Tibial nerve (tissue), 4 donors: ENCODE measurements at regions not wholly inside any gene's neighbourhood (a gene's known extent, or its start where the extent isn't known, plus 50 kb on each side); places are given as distances from the start of the nearest gene placed in this dataset.

Source experiments
- DNase-seq, 2 donors: peaks; one replicate each; pipeline ENCODE4 v3.0.0-alpha.2; 2019; ENCODE audit warnings: low spot score in 2 of 2
- H3K27ac ChIP-seq, 4 donors: fragments of 200-600 bp; sonication (generic) in 3 of 4; one replicate each; pipeline ENCODE4 v1.5.1; 2017 to 2019; ENCODE audit warnings: mild to moderate bottlenecking in 1 of 4
- H3K27me3 ChIP-seq, 2 donors: fragments of 200-600 bp; sonication (generic) in 1 of 2; one replicate each; pipeline versions ENCODE4 v1.5.1 to v1.6.0; 2017 to 2019
- H3K36me3 ChIP-seq, 3 donors: fragments of 200-600 bp; sonication (generic); one replicate each; pipeline ENCODE4 v1.5.1; 2018 to 2019
- H3K4me1 ChIP-seq, 4 donors: fragments of 200-600 bp; sonication (generic) in 3 of 4; one replicate each; pipeline ENCODE4 v1.5.1; 2017 to 2019
- H3K4me3 ChIP-seq, 4 donors: fragments of 200-600 bp; sonication (generic) in 3 of 4; one replicate each; pipeline ENCODE4 v1.5.1; 2017 to 2019; ENCODE audit warnings: mild to moderate bottlenecking in 1 of 4, moderate library complexity in 1 of 4
- H3K9me3 ChIP-seq, 4 donors: fragments of 200-600 bp; sonication (generic) in 3 of 4; one replicate each; pipeline ENCODE4 v1.5.1; 2017 to 2019
- EP300 ChIP-seq, 2 donors: sonication (generic); formaldehyde crosslinking; IDR thresholded peaks; one replicate each; pipeline ENCODE4 v1.6.1; 2017; ENCODE audit warnings: antibody characterized with exemption in 2 of 2, mild to moderate bottlenecking in 1 of 2
- POLR2A ChIP-seq, 2 donors: fragments of 450-650 bp; IDR thresholded peaks; one replicate each; pipeline ENCODE4 v1.6.1; 2017; ENCODE audit warnings: antibody characterized with exemption in 2 of 2, mild to moderate bottlenecking in 2 of 2, moderate library complexity in 2 of 2
- WGBS, 2 donors: methylation state at CpG; one replicate each; pipeline ENCODE4 v1.1.5; 2018; 5-methylcytosine and 5-hydroxymethylcytosine counted together
- TF ChIP-seq, protein P1 (sequence below), 5 experiments: fragments of 200-600 bp in 3 of 5; fragments of 450-650 bp in 2 of 5; sonication (generic) in 3 of 5; IDR thresholded peaks; one replicate each; pipeline ENCODE4 v1.5.1; 2016 to 2019; ENCODE audit warnings: antibody characterized with exemption in 5 of 5, mild to moderate bottlenecking in 3 of 5, moderate library complexity in 2 of 5

DNA sequence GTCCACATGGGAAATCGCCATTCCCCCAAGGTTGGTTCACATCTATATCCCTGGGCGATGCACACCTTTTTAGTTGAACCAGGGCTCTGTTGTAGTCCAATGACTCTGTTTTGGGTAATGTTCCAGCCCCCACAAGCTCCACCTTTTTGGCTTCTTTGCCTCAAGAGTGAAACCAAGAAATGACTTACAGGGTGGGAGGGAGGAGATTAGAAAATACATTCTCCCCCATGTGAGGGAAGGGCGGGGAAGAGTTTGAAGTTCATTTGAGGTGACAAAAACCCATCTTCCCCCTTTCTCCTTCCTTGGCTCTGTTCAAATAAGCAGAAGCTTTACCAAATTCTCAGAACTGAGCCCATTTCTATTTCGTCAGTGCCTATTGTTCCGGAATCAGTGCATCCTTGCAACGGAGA is 82.8 kb downstream of the GATA3 start:
- no peak overlapping the region for H3K27ac ChIP-seq
- H3K4me1 ChIP-seq: no peaks in the 10 kb centered on the region
- DNase-seq: no peak
- no peaks in the 10 kb centered on the region for H3K9me3 ChIP-seq
- no peaks in the 10 kb centered on the region for H3K36me3 ChIP-seq
- no peak overlapping the region for H3K4me3 ChIP-seq
- WGBS, 2 donors: 85 to 95% methylated on average over 6 of the region's 6 CpGs
- H3K27me3 ChIP-seq: no peaks in the 10 kb centered on the region
- TF ChIP-seq POLR2A (IDR thresholded peaks at IDR 0.05): no peak
- TF ChIP-seq, protein P1, sequence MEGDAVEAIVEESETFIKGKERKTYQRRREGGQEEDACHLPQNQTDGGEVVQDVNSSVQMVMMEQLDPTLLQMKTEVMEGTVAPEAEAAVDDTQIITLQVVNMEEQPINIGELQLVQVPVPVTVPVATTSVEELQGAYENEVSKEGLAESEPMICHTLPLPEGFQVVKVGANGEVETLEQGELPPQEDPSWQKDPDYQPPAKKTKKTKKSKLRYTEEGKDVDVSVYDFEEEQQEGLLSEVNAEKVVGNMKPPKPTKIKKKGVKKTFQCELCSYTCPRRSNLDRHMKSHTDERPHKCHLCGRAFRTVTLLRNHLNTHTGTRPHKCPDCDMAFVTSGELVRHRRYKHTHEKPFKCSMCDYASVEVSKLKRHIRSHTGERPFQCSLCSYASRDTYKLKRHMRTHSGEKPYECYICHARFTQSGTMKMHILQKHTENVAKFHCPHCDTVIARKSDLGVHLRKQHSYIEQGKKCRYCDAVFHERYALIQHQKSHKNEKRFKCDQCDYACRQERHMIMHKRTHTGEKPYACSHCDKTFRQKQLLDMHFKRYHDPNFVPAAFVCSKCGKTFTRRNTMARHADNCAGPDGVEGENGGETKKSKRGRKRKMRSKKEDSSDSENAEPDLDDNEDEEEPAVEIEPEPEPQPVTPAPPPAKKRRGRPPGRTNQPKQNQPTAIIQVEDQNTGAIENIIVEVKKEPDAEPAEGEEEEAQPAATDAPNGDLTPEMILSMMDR (IDR thresholded peaks at IDR 0.05): no peak
- TF ChIP-seq EP300 (IDR thresholded peaks at IDR 0.05): no peak

DNA sequence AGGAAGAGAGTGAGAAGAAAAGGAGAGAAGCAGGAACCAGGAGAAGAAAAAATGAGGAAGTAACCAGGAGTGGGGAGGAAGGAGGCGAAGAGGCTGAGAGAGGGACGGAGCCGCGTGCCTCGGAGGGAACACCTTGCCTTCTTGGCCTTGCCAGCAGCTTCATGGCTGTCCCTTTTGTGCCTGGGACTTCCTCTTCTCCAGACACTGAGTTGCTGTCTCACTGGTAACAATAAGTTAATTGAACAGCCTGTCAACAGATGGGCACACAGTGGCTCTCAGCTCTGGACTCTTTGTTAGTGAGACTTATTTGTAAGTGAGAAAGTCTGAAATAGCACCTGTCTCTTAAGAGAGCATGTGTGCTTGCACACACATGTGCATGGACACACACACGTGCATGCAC is 83.2 kb downstream of the GATA3 start:
- H3K9me3 ChIP-seq: no peaks in the 10 kb centered on the region
- 67 to 68% methylated on average over 6 of the region's 6 CpGs for WGBS, 2 donors
- no peaks in the 10 kb centered on the region for H3K4me1 ChIP-seq
- DNase-seq: no peak
- H3K36me3 ChIP-seq: no peaks in the 10 kb centered on the region
- H3K27me3 ChIP-seq: no peaks in the 10 kb centered on the region
- TF ChIP-seq POLR2A (IDR thresholded peaks at IDR 0.05): no peak
- TF ChIP-seq EP300 (IDR thresholded peaks at IDR 0.05): no peak
- TF ChIP-seq, protein P1 (IDR thresholded peaks at IDR 0.05): no peak
- H3K4me3 ChIP-seq: no peak overlapping the region
- no peak overlapping the region for H3K27ac ChIP-seq

DNA sequence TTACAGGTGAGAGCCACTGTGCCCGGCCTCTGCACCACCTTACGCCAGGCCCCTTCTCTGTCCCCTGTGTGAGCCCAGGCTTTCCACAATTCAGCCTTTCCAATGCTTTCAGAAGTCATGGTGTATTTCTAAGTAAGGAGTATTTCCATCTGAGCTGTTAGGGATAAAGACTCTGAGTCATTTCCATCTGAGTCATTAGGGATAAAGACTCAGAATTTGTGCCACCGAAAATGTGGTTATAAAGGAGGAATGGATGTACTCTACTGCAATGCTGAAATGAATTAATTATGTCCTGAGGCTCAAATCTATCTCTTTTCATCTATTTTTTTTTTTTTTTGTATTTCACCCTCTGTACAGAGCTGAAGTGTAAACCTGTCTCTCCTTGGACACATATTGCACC is 84.0 kb downstream of the GATA3 start:
- TF ChIP-seq EP300 (IDR thresholded peaks at IDR 0.05): no peak
- TF ChIP-seq, protein P1 (IDR thresholded peaks at IDR 0.05): no peak
- no peak for TF ChIP-seq POLR2A (IDR thresholded peaks at IDR 0.05)
- Histone ChIP-seq H3K36me3 (no peaks in the 10 kb centered on the region), H3K4me3 (no peak overlapping the region), H3K4me1 (no peaks in the 10 kb centered on the region), H3K27ac (no peak overlapping the region), H3K9me3 (no peaks in the 10 kb centered on the region), H3K27me3 (no peaks in the 10 kb centered on the region)
- no peak for DNase-seq
- WGBS, 2 donors: 90 to 92% methylated on average over 3 of the region's 3 CpGs

DNA sequence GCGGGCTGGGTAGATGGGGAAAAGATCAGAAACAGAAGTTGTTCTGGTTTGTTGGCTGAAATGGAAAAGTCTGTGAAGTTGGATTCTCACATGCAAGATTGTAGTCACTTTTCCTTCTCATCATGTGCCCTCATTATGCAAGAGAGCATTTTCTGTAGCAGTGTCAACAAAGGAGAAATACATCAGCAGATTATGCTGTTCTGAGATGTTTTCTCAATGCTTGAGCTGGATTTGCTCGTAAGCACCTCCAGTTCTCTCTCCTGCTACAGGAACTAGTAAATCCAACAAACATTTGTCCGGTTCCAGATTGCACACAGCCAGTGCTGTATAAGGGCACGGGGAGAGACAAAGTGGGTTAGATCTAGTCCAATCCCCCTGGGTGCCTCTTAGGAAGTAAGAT is 90.0 kb downstream of the GATA3 start:
- no peak for TF ChIP-seq POLR2A (IDR thresholded peaks at IDR 0.05)
- no peak overlapping the region for H3K4me3 ChIP-seq
- no peaks in the 10 kb centered on the region for H3K4me1 ChIP-seq
- H3K9me3 ChIP-seq: no peaks in the 10 kb centered on the region
- no peaks in the 10 kb centered on the region for H3K36me3 ChIP-seq
- no peak overlapping the region for H3K27ac ChIP-seq
- WGBS, 2 donors: 72 to 84% methylated on average over 4 of the region's 4 CpGs
- no peaks in the 10 kb centered on the region for H3K27me3 ChIP-seq
- no peak for DNase-seq

DNA sequence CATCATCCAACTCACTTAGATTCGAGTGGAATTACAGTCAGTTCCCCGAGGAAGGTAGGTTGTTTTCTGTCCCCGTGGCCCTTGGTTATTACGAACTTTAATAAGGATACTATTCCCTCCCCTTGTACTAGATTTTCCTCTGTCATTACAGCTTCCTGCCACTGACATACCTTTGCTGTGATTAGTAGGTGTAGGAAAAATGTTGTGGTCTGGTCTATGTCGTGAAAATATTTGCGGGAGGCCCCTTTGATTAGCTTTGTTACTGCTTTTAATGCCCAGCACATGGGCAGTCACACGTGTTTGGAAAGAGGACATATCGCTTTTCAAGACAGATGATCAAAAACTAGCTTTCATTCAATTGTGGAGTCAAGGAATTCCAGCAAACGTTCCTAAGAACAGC is 92.2 kb downstream of the GATA3 start:
- Histone ChIP-seq H3K36me3 (no peaks in the 10 kb centered on the region), H3K4me3 (no peak overlapping the region), H3K4me1 (no peaks in the 10 kb centered on the region), H3K27me3 (no peaks in the 10 kb centered on the region), H3K9me3 (no peaks in the 10 kb centered on the region), H3K27ac (no peak overlapping the region)
- no peak for TF ChIP-seq EP300 (IDR thresholded peaks at IDR 0.05)
- TF ChIP-seq, protein P1 (IDR thresholded peaks at IDR 0.05): no peak
- no peak for TF ChIP-seq POLR2A (IDR thresholded peaks at IDR 0.05)
- WGBS, 2 donors: 59 to 62% methylated on average over 9 of the region's 9 CpGs
- DNase-seq: no peak

DNA sequence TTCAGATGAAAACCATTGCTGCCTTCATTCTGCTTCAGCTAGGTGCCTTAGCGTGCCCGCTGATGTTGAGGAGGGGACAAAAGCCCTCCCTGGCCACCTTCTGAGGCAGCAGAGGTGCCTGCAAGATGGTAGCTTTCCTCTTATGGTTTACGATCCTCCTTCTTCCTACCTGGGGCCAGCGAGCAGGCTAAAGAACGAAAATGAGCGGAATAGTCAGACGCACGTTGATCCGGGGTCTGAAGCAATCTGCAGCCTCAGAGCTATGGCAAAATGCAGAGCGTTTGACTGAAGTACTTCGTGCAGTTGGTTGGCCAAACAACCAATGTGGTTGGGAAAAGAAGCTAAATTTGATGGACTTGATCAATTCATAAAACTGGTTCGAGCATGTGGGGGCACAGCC is 95.5 kb downstream of the GATA3 start:
- DNase-seq: no peak
- 87 to 91% methylated on average over 12 of the region's 12 CpGs for WGBS, 2 donors

More for the DNA sequence above, 95.5 kb downstream of the GATA3 start:
- no peaks in the 10 kb centered on the region for H3K36me3 ChIP-seq
- TF ChIP-seq EP300 (IDR thresholded peaks at IDR 0.05): no peak
- TF ChIP-seq POLR2A (IDR thresholded peaks at IDR 0.05): no peak
- TF ChIP-seq, protein P1 (IDR thresholded peaks at IDR 0.05): no peak
- no peaks in the 10 kb centered on the region for H3K27me3 ChIP-seq
- no peaks in the 10 kb centered on the region for H3K9me3 ChIP-seq
- H3K4me3 ChIP-seq: no peak overlapping the region
- H3K27ac ChIP-seq: no peak overlapping the region
- no peaks in the 10 kb centered on the region for H3K4me1 ChIP-seq
